NK-92 treated with Interleukin-12 subunit alpha and Interleukin-12 subunit beta, amount 100 ng/mL, for 24 hours (cell line): ENCODE measurements at regions not wholly inside any gene's neighbourhood (a gene's known extent, or its start where the extent isn't known, plus 50 kb on each side); places are given as distances from the start of the nearest gene placed in this dataset.
"Not testable (repeated sequence)": the region's sequence is repeated elsewhere in the genome, so short reads cannot be mapped to it uniquely, and the experiment has no call there.

Source experiments
- DNase-seq: peaks from one replicate; lab custom pipeline; 2025; lab: John Stamatoyannopoulos, UW

DNA sequence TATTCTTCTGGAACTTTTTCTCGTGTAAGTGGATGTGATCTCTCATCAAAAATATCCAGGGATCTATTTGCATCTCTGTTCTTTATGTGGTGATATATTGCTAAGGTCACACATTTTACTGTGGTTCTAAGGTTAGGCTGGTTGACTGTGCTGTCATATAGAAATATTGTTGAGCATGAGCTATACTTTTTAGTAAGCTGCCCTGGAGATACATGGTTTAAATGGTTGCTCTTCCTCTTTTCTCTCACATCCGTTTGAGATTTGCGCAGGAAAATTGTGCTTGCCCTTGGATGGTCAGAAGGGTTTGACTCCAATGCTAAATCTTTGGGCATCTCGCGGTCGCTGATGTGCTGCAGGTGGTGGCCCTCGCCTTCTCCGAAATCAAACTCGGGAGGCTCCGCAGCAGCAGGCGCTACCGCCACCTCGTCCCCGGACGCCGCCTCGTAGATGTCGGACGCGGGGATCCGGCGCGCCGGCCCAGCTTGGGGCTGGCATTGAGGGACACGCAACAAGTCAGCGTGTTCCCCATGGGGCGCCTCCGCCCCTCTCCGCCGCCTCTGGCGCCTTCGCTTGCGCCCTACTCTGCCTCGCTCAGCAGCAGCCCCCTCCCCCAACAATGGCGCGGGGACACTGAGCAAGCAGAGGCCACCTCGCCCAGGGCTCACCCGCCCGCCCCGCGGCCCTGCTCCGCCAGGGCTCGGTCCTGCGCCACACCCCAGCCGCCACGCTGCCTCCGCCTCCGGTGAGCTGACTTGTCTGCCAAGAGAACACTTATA, 154.5 kb downstream of the MSN start:
- no peak for DNase-seq

DNA sequence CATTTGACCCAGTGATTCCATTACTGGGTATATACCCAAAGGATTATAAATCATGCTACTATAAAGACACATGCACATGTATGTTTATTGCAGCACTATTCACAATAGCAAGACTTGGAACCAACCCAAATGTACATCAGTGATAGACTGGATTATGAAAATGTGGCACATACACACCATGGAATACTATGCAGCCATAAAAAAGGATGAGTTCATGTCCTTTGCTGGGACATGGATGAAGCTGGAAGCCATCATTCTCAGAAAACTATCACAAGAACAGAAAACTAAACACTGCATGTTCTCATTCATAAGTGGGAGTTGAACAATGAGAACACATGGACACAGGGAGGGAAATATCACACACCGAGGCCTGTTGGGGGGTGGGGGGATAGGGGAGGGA, 152.5 kb downstream of the MSN start:
- not testable (repeated sequence) for DNase-seq

DNA sequence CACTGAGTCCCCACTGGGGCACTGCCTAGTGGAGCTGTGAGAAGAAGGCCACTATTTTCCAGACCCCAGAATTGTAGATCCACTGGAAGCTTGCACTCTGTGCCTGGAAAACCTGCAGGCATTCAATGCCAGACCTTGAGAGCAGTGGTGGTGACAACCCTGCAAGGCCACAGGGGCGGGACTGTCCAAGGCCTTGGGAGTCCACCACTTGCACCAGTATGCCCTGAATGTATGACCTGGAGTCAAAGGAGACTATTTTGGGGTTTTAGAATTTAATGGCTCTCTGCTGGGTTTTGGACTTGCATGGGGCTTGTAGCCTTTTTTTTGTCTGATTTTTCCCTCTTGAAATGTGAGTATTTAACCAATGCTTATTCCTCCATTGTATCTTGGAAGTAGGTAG, 145.8 kb downstream of the MSN start:
- DNase-seq, result no peak

DNA sequence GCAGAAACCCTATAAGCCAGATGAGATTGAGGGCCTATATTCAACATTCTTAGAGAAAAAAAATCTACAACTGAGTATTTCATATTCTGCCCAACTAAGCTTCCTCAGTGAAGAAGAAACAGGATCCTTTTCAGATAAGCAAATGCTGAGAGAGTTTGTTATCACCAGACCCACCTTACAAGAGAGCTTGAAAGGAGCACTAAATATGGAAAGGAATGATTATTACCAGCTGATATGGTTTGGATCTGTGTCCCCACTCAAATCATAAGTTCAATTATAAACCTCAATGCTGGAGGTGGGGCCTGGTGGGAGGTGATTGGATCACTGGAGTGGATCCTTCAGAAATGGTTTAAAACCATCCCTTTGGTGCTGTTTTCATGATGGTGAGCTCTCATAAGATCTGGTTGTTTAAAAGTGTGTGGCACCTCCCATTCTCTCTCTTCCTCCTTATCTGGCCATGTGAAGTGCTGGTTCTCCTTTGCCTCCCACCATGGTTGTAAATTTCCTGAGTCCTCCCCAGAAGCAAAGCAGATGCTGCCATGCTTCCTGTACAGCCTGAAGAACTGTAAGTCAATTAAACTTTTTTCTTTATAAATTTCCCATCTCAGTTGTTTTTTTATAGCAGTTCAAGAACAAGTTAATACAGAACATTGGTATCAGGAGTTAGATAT, 144.2 kb downstream of the MSN start:
- no peak for DNase-seq
